SK-N-SH (cell line): ENCODE measurements at regions not wholly inside any gene's neighbourhood (a gene's known extent, or its start where the extent isn't known, plus 50 kb on each side); places are given as distances from the start of the nearest gene placed in this dataset.

Source experiments
- CTCF ChIA-PET: fragments of 300-600, 350-600 bp; formaldehyde crosslinking; extraction: SDS; loops from one replicate; lab custom pipeline; 2021; lab: Yijun Ruan, JAX
- POLR2A ChIA-PET: fragments of 350-600 bp; sonication (Branson Sonifier 250); formaldehyde crosslinking; extraction: SDS; loops from one replicate; lab custom pipeline; 2020; ENCODE audit warnings: antibody characterized with exemption, inconsistent platforms; lab: Yijun Ruan, JAX
- DNase-seq: peaks from one replicate; pipeline ENCODE4 v3.0.0; 2012
- H2AFZ ChIP-seq: fragments of 200-600 bp; sonication (generic); 2 replicates; pipeline ENCODE4 v1.8.1; 2016; ENCODE audit warnings: antibody characterized with exemption, mild to moderate bottlenecking, low read depth
- H3F3A ChIP-seq: fragments of 200-600 bp; sonication (generic); replicated peaks from 2 replicates; pipeline ENCODE3; 2016; ENCODE audit warnings: antibody characterized with exemption, mild to moderate bottlenecking; ENCODE audit not compliant: insufficient read depth
- H3K27ac ChIP-seq, 2 experiments: fragments of 200-500 bp in 1 of 2; fragments of 200-600 bp in 1 of 2; sonication (Bioruptor generic) in 1 of 2; sonication (generic), shearing (Covaris generic) in 1 of 2; 2 replicates each; pipeline versions ENCODE4 v1.5.1 to v1.6.1; 2014 to 2016; ENCODE audit warnings: low read depth in 2 of 2, inconsistent platforms in 1 of 2, low read length in 1 of 2, mild to moderate bottlenecking in 1 of 2, mixed read lengths in 1 of 2
- H3K27me3 ChIP-seq: fragments of 200-600 bp; sonication (generic), shearing (Covaris generic); 2 replicates; pipeline ENCODE4 v1.6.1; 2016; ENCODE audit warnings: mixed run types; ENCODE audit not compliant: insufficient read depth
- H3K36me3 ChIP-seq, 2 experiments: fragments of 200-500 bp in 1 of 2; fragments of 200-600 bp in 1 of 2; sonication (Bioruptor generic) in 1 of 2; sonication (generic) in 1 of 2; replicated peaks in 1 of 2; 2 replicates each; pipeline versions ENCODE3 to v1.5.1; 2014 to 2016; ENCODE audit warnings: low read length in 1 of 2, mild to moderate bottlenecking in 1 of 2; ENCODE audit not compliant: insufficient read depth in 2 of 2, control insufficient read depth in 1 of 2
- H3K4me1 ChIP-seq, 2 experiments: fragments of 200-500 bp in 1 of 2; fragments of 200-600 bp in 1 of 2; sonication (Bioruptor generic) in 1 of 2; sonication (generic), shearing (Covaris generic) in 1 of 2; 2 replicates each; pipeline versions ENCODE4 v1.5.1 to v1.6.1; 2014 to 2016; ENCODE audit warnings: low read depth in 1 of 2, low read length in 1 of 2, mixed run types in 1 of 2; ENCODE audit not compliant: insufficient read depth in 2 of 2, control insufficient read depth in 1 of 2
- H3K4me2 ChIP-seq: fragments of 200-600 bp; sonication (generic), shearing (Covaris generic); 2 replicates; pipeline ENCODE4 v1.6.1; 2017; ENCODE audit warnings: mixed run types
- H3K4me3 ChIP-seq, 2 experiments: fragments of 200-500 bp in 1 of 2; fragments of 200-600 bp in 1 of 2; sonication (Bioruptor generic) in 1 of 2; sonication (generic), shearing (Covaris generic) in 1 of 2; 2 replicates each; pipeline versions ENCODE4 v1.5.1 to v1.8.1; 2014 to 2016; ENCODE audit warnings: low read depth in 2 of 2, inconsistent platforms in 1 of 2, low read length in 1 of 2, mild to moderate bottlenecking in 1 of 2, mixed read lengths in 1 of 2, moderate library complexity in 1 of 2
- H3K79me2 ChIP-seq: fragments of 200-600 bp; sonication (generic); 2 replicates; pipeline ENCODE4 v1.8.1; 2017; ENCODE audit warnings: mild to moderate bottlenecking; ENCODE audit not compliant: insufficient read depth
- H3K9ac ChIP-seq: fragments of 200-600 bp; sonication (generic); 2 replicates; pipeline ENCODE4 v1.6.1; 2017; ENCODE audit warnings: mixed run types
- H3K9me2 ChIP-seq: fragments of 200-600 bp; sonication (generic); 2 replicates; pipeline ENCODE4 v1.6.1; 2017; ENCODE audit warnings: mixed run types
- H3K9me3 ChIP-seq: fragments of 200-600 bp; sonication (generic); 2 replicates; pipeline ENCODE4 v1.6.1; 2017; ENCODE audit warnings: mixed run types, mild to moderate bottlenecking, moderate library complexity
- H4K20me1 ChIP-seq: fragments of 200-600 bp; sonication (generic); 2 replicates; pipeline ENCODE4 v1.6.1; 2017; ENCODE audit warnings: mild to moderate bottlenecking, mixed run types; ENCODE audit not compliant: insufficient read depth
- EP300 ChIP-seq, 2 experiments: IDR thresholded peaks; 2 replicates each; pipeline versions ENCODE4 v1.4.0 to v1.6.1; 2012; ENCODE audit warnings: borderline replicate concordance in 1 of 2, low read depth in 1 of 2, low read length in 1 of 2
- FOXM1 ChIP-seq: IDR thresholded peaks from 2 replicates; pipeline ENCODE4 v1.4.0; 2012; ENCODE audit warnings: low read depth, mild to moderate bottlenecking
- GABPA ChIP-seq: IDR thresholded peaks from 2 replicates; pipeline ENCODE4 v1.4.0; 2012; ENCODE audit warnings: low read depth, mild to moderate bottlenecking
- JUND ChIP-seq: IDR thresholded peaks from 2 replicates; pipeline ENCODE4 v1.4.0; 2012
- MEF2A ChIP-seq: IDR thresholded peaks from 2 replicates; pipeline ENCODE4 v1.4.0; 2012; ENCODE audit warnings: low read depth, borderline replicate concordance
- NFIC ChIP-seq: IDR thresholded peaks from 2 replicates; pipeline ENCODE4 v1.4.0; 2012; ENCODE audit warnings: borderline replicate concordance
- RAD21 ChIP-seq: IDR thresholded peaks from 2 replicates; pipeline ENCODE4 v1.6.1; 2012; ENCODE audit warnings: mild to moderate bottlenecking, low read length
- RFX5 ChIP-seq: IDR thresholded peaks from 2 replicates; pipeline ENCODE4 v1.6.1; 2012; ENCODE audit warnings: mild to moderate bottlenecking, improper control_type of control experiment, low read length
- TCF12 ChIP-seq: IDR thresholded peaks from 2 replicates; pipeline ENCODE4 v1.4.0; 2012
- TEAD4 ChIP-seq: IDR thresholded peaks from 2 replicates; pipeline ENCODE4 v1.4.0; 2012; ENCODE audit warnings: mild to moderate bottlenecking, borderline replicate concordance; ENCODE audit not compliant: insufficient read depth
- ZBTB33 ChIP-seq: IDR thresholded peaks from 2 replicates; pipeline ENCODE4 v1.4.0; 2012; ENCODE audit warnings: low read depth, borderline replicate concordance
- WGBS: methylation state at CpG from one replicate; pipeline ENCODE4 v1.1.6; 2017; ENCODE audit warnings: low lambda C conversion rate; 5-methylcytosine and 5-hydroxymethylcytosine counted together

- ChIA-PET POLR2A (no interaction called here), CTCF (interaction anchor here (1.8 to 3.5 kb wide), 3 partner anchors 15 to 177 kb away, joined by 4 to 35 read pairs (median 9); no protein-coding TSS in a partner anchor)
- Histone ChIP-seq H3K4me1 (no peaks in the 10 kb centered on the region; a peak in 1 of 4 replicates), H3K9ac (no peak overlapping the region), H4K20me1 (no peaks in the 10 kb centered on the region), H3K79me2 (no peaks in the 10 kb centered on the region), H3F3A (no peaks in the 10 kb centered on the region), H2AFZ (no peak overlapping the region), H3K4me3 (no peak overlapping the region), H3K4me2 (no peak overlapping the region), H3K27me3 (peaks cover 65% of the 10 kb centered on the region), H3K36me3 (no peaks in the 10 kb centered on the region), H3K9me2 (no peaks in the 10 kb centered on the region), H3K9me3 (no peaks in the 10 kb centered on the region), H3K27ac (no peak overlapping the region)
- DNase-seq: no peak
- TF ChIP-seq TEAD4 (no peak), FOXM1 (no peak), JUND (no peak), RAD21 (no peak), EP300 (IDR thresholded peaks at IDR 0.05; ENCODE audit: borderline replicate concordance in 1 of 2, low read depth in 1 of 2, low read length in 1 of 2) (no peak), RFX5 (no peak), ZBTB33 (no peak)
- WGBS: 55% methylated on average over 20 of the region's 44 CpGs
Measured at GRCh38 chr4:1532549-1533395, 126.5 kb upstream of the NKX1-1 start.

GRCh38 chr4:1531683-1532548, 125.7 kb upstream of the NKX1-1 start:
- 67% methylated on average over 12 of the region's 22 CpGs for WGBS
- no peak for DNase-seq

More at GRCh38 chr4:1531683-1532548, 125.7 kb upstream of the NKX1-1 start:
- H3K36me3 ChIP-seq: no peaks in the 10 kb centered on the region
- H4K20me1 ChIP-seq: no peaks in the 10 kb centered on the region
- H3K4me3 ChIP-seq: no peak overlapping the region
- H2AFZ ChIP-seq: no peak overlapping the region
- H3K9me3 ChIP-seq: no peaks in the 10 kb centered on the region
- no peak overlapping the region for H3K9ac ChIP-seq
- TF ChIP-seq NFIC (no peak), TCF12 (no peak), MEF2A (no peak), GABPA (no peak)
- no peaks in the 10 kb centered on the region for H3F3A ChIP-seq
- peaks cover 71% of the 10 kb centered on the region for H3K27me3 ChIP-seq
- H3K4me2 ChIP-seq: no peak overlapping the region
- no peaks in the 10 kb centered on the region; a peak in 1 of 4 replicates for H3K4me1 ChIP-seq
- POLR2A ChIA-PET: no interaction called here
- CTCF ChIA-PET: interaction anchor here (1.6 to 2.3 kb wide), 3 partner anchors 17 to 176 kb away, joined by 4 to 9 read pairs (median 8); no protein-coding TSS in a partner anchor
- no peaks in the 10 kb centered on the region for H3K79me2 ChIP-seq
- no peak overlapping the region for H3K27ac ChIP-seq
- H3K9me2 ChIP-seq: no peaks in the 10 kb centered on the region
